ENCODE measurements at regions not wholly inside any gene's neighbourhood (a gene's known extent, or its start where the extent isn't known, plus 50 kb on each side); places are given as distances from the start of the nearest gene placed in this dataset.

DNA sequence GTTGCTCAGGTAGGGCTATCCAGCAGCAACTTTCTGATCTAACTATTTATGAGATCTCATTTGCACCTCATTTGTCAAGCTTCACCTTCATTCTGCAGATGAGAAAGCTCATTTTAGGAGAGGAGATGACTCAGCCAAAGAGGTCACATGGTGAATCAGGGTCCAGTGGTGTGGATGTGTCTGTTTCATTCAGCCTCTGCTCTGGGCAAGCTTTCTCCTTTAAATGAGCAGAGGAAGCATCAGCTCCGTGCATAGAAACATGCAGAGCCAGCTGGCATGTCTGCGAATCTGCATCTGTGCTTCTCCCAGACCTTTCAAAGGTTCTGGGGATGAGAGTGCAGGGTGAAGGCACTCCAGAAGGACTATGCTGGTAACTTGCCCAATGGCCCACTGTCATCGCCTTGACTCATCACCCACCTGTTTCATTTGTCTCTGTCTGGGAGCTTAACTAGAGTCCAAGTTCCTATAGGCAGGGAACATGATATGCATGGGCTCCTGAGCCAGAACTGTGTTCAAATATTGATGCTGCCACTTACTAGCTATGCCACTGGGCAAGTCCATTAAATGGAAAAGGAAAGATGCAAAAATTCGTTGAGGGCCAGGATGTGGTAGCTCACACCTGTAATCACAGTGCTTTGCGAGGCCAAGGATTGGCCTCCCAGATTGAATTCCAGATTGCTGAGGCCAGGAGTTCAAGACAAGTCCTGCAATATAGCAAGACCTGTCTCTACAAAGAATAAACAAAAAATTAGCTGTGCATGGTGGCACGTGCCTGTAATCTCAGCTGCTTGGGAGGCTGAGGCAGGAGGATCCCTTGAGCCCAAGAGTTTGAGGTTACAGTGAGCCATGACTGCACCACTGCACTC, 67.1 kb upstream of the NLK start:
- TF ChIP-seq, protein P1, sequence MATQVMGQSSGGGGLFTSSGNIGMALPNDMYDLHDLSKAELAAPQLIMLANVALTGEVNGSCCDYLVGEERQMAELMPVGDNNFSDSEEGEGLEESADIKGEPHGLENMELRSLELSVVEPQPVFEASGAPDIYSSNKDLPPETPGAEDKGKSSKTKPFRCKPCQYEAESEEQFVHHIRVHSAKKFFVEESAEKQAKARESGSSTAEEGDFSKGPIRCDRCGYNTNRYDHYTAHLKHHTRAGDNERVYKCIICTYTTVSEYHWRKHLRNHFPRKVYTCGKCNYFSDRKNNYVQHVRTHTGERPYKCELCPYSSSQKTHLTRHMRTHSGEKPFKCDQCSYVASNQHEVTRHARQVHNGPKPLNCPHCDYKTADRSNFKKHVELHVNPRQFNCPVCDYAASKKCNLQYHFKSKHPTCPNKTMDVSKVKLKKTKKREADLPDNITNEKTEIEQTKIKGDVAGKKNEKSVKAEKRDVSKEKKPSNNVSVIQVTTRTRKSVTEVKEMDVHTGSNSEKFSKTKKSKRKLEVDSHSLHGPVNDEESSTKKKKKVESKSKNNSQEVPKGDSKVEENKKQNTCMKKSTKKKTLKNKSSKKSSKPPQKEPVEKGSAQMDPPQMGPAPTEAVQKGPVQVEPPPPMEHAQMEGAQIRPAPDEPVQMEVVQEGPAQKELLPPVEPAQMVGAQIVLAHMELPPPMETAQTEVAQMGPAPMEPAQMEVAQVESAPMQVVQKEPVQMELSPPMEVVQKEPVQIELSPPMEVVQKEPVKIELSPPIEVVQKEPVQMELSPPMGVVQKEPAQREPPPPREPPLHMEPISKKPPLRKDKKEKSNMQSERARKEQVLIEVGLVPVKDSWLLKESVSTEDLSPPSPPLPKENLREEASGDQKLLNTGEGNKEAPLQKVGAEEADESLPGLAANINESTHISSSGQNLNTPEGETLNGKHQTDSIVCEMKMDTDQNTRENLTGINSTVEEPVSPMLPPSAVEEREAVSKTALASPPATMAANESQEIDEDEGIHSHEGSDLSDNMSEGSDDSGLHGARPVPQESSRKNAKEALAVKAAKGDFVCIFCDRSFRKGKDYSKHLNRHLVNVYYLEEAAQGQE (IDR thresholded peaks at IDR 0.05; ENCODE audit: insufficient replicate concordance, low read depth) = no peak
- TF ChIP-seq, protein P2, sequence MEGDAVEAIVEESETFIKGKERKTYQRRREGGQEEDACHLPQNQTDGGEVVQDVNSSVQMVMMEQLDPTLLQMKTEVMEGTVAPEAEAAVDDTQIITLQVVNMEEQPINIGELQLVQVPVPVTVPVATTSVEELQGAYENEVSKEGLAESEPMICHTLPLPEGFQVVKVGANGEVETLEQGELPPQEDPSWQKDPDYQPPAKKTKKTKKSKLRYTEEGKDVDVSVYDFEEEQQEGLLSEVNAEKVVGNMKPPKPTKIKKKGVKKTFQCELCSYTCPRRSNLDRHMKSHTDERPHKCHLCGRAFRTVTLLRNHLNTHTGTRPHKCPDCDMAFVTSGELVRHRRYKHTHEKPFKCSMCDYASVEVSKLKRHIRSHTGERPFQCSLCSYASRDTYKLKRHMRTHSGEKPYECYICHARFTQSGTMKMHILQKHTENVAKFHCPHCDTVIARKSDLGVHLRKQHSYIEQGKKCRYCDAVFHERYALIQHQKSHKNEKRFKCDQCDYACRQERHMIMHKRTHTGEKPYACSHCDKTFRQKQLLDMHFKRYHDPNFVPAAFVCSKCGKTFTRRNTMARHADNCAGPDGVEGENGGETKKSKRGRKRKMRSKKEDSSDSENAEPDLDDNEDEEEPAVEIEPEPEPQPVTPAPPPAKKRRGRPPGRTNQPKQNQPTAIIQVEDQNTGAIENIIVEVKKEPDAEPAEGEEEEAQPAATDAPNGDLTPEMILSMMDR (IDR thresholded peaks at IDR 0.05; ENCODE audit: insufficient read depth, low read length) = no peak

Measured in HL-60 (cell line).